ENCODE measurements at regions not wholly inside any gene's neighbourhood (a gene's known extent, or its start where the extent isn't known, plus 50 kb on each side); places are given as distances from the start of the nearest gene placed in this dataset.
A peak's percentile ranks its signal among the peaks of the same experiment; 100 is the strongest.

DNA sequence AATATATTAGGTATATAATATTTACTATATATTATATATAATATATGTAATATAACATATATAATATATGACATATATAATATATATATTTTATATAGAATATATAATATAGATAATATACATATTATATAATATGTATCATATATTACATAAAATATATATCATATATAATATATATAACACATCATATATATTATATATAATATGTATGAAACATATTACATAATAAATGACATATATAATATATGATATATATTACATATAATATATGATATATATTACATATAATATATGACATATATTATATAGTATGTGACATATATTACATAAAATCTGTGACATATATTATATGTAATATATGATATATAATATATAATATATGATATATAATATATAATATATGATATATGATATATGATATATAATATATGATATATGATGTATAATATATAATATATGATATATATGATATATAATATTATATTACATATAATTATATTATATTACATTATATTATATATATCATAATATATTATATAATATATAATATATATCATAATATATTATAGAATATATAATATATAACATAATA, 119.5 kb upstream of the RIMBP3 start:
- no peak for DNase-seq (ENCODE audit: low read depth in 2 of 3, low spot score in 2 of 3)

- DNase-seq (ENCODE audit: low read depth in 2 of 3, low spot score in 2 of 3) = peak in 2 of 3 experiments; percentile 1 to 66
Observed at GRCh38 chr22:18730410-18730809, 118.7 kb upstream of the RIMBP3 start.
